ENCODE measurements at regions not wholly inside any gene's neighbourhood (a gene's known extent, or its start where the extent isn't known, plus 50 kb on each side); places are given as distances from the start of the nearest gene placed in this dataset.

- 60 to 97% methylated on average over 3 of the region's 3 CpGs for WGBS, 2 donors
- H3K4me1 ChIP-seq (ENCODE audit: control insufficient read depth in 5 of 5, insufficient read depth in 5 of 5, low read length in 5 of 5) = no peaks in the 10 kb centered on the region
- DNase-seq (no peak), ATAC-seq (ENCODE audit: insufficient read depth, low FRiP score) (no peak)
- no peak overlapping the region for H3K27ac ChIP-seq (ENCODE audit: low read depth in 1 of 2, low read length in 1 of 2)
- no peak for TF ChIP-seq CTCF (IDR thresholded peaks at IDR 0.05; ENCODE audit: control extremely low read depth, extremely low read depth)
- H3K4me3 ChIP-seq = no peak overlapping the region
- no peaks in the 10 kb centered on the region for H3K36me3 ChIP-seq (ENCODE audit: control insufficient read depth in 4 of 4, insufficient read depth in 4 of 4, low read length in 4 of 4)
- no peaks in the 10 kb centered on the region for H3K27me3 ChIP-seq (ENCODE audit: control insufficient read depth in 3 of 3, insufficient read depth in 3 of 3, low read length in 2 of 3)
- H3K9ac ChIP-seq (ENCODE audit: insufficient read depth in 1 of 2, low read length in 2 of 2) = no peak overlapping the region
- peaks cover 0 to 3% (median 1%) of the 10 kb centered on the region in 4 donors for H3K9me3 ChIP-seq (ENCODE audit: control insufficient read depth in 4 of 4, insufficient read depth in 3 of 4, low read length in 3 of 4)
Measured at GRCh38 chr14:97337267-97337666, 540.1 kb downstream of the VRK1 start.

GRCh38 chr14:97337670-97338069 lies 540.5 kb downstream of the VRK1 start:
- DNase-seq (no peak), ATAC-seq (ENCODE audit: insufficient read depth, low FRiP score) (no peak)
- Histone ChIP-seq H3K27me3 (ENCODE audit: control insufficient read depth in 3 of 3, insufficient read depth in 3 of 3, low read length in 2 of 3) (no peaks in the 10 kb centered on the region), H3K9me3 (ENCODE audit: control insufficient read depth in 4 of 4, insufficient read depth in 3 of 4, low read length in 3 of 4) (peaks cover 0 to 3% (median 1%) of the 10 kb centered on the region in 4 donors), H3K4me3 (no peak overlapping the region), H3K4me1 (ENCODE audit: control insufficient read depth in 5 of 5, insufficient read depth in 5 of 5, low read length in 5 of 5) (no peaks in the 10 kb centered on the region), H3K36me3 (ENCODE audit: control insufficient read depth in 4 of 4, insufficient read depth in 4 of 4, low read length in 4 of 4) (no peaks in the 10 kb centered on the region), H3K27ac (ENCODE audit: low read depth in 1 of 2, low read length in 1 of 2) (no peak overlapping the region), H3K9ac (ENCODE audit: insufficient read depth in 1 of 2, low read length in 2 of 2) (no peak overlapping the region)
- 51 to 84% methylated on average over 2 of the region's 2 CpGs for WGBS, 2 donors
- no peak for TF ChIP-seq CTCF (IDR thresholded peaks at IDR 0.05; ENCODE audit: control extremely low read depth, extremely low read depth)

GRCh38 chr14:97344666-97345065 lies 547.5 kb downstream of the VRK1 start:
- H3K9ac ChIP-seq (ENCODE audit: insufficient read depth in 1 of 2, low read length in 2 of 2) = no peak overlapping the region
- peaks cover 0 to 3% (median 1%) of the 10 kb centered on the region in 4 donors for H3K9me3 ChIP-seq (ENCODE audit: control insufficient read depth in 4 of 4, insufficient read depth in 3 of 4, low read length in 3 of 4)
- H3K4me3 ChIP-seq = no peak overlapping the region
- no peaks in the 10 kb centered on the region for H3K27me3 ChIP-seq (ENCODE audit: control insufficient read depth in 3 of 3, insufficient read depth in 3 of 3, low read length in 2 of 3)
- ATAC-seq (ENCODE audit: insufficient read depth, low FRiP score) (no peak), DNase-seq (no peak)
- no peaks in the 10 kb centered on the region for H3K4me1 ChIP-seq (ENCODE audit: control insufficient read depth in 5 of 5, insufficient read depth in 5 of 5, low read length in 5 of 5)
- no peaks in the 10 kb centered on the region for H3K36me3 ChIP-seq (ENCODE audit: control insufficient read depth in 4 of 4, insufficient read depth in 4 of 4, low read length in 4 of 4)
- H3K27ac ChIP-seq (ENCODE audit: low read depth in 1 of 2, low read length in 1 of 2) = no peak overlapping the region
- WGBS, 2 donors = 91 to 97% methylated on average over 4 of the region's 4 CpGs
- no peak for TF ChIP-seq CTCF (IDR thresholded peaks at IDR 0.05; ENCODE audit: control extremely low read depth, extremely low read depth)

GRCh38 chr14:97346675-97347074 lies 549.5 kb downstream of the VRK1 start:
- Histone ChIP-seq H3K9me3 (ENCODE audit: control insufficient read depth in 4 of 4, insufficient read depth in 3 of 4, low read length in 3 of 4) (peaks cover 0 to 3% (median 0%) of the 10 kb centered on the region in 4 donors), H3K9ac (ENCODE audit: insufficient read depth in 1 of 2, low read length in 2 of 2) (no peak overlapping the region), H3K27ac (ENCODE audit: low read depth in 1 of 2, low read length in 1 of 2) (no peak overlapping the region), H3K4me3 (no peak overlapping the region), H3K4me1 (ENCODE audit: control insufficient read depth in 5 of 5, insufficient read depth in 5 of 5, low read length in 5 of 5) (no peaks in the 10 kb centered on the region), H3K36me3 (ENCODE audit: control insufficient read depth in 4 of 4, insufficient read depth in 4 of 4, low read length in 4 of 4) (no peaks in the 10 kb centered on the region), H3K27me3 (ENCODE audit: control insufficient read depth in 3 of 3, insufficient read depth in 3 of 3, low read length in 2 of 3) (no peaks in the 10 kb centered on the region)
- no peak for TF ChIP-seq CTCF (IDR thresholded peaks at IDR 0.05; ENCODE audit: control extremely low read depth, extremely low read depth)
- no peak for DNase-seq
- WGBS, 2 donors = 65 to 99% methylated on average over 3 of the region's 3 CpGs
- ATAC-seq (ENCODE audit: insufficient read depth, low FRiP score) = no peak

Measured in lung (tissue), 11 donors.